ENCODE measurements at regions not wholly inside any gene's neighbourhood (a gene's known extent, or its start where the extent isn't known, plus 50 kb on each side); places are given as distances from the start of the nearest gene placed in this dataset.

DNA sequence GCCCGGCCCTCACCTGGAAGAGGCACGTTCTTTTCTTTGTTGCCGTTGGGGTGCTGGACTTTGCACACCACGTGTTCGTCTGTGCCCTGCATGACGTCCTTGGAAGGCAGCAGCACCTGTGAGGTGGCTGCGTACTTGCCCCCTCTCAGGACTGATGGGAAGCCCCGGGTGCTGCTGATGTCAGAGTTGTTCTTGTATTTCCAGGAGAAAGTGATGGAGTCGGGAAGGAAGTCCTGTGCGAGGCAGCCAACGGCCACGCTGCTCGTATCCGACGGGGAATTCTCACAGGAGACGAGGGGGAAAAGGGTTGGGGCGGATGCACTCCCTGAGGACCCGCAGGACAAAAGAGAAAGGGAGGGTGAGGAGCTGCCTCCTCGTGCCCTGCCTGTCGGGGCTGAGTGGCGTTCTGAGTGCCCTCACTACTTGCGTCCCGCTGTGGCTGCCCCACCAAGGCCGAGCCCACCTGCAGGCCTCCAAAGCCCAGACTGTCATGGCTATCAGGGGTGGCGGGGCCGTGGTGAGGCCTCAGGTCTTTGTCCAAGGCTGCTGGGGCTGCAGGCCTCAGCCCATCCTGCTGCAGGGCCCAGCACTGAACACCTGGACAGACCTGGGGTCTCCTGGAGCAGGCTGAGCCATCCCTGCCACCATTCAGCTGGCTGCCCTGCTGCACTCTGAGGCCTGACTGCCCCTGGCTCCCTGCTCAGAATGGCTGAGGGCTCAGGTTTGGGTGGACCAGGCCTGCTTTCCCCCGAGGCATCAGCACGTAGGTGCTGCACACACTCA is 329.7 kb downstream of the TMEM121 start (continued):
- TF ChIP-seq HOXB5 (CRISPR knock-in tag; IDR thresholded peaks at IDR 0.05) (no peak), NR3C1 (IDR thresholded peaks at IDR 0.05) (no peak), MYC (IDR thresholded peaks at IDR 0.05; ENCODE audit: borderline replicate concordance, low read length) (no peak), RCOR1 (IDR thresholded peaks at IDR 0.05; ENCODE audit: low read depth, low read length) (no peak), TFCP2L1 (CRISPR knock-in tag; IDR thresholded peaks at IDR 0.05) (no peak), CBX8 (IDR thresholded peaks at IDR 0.05) (no peak), SMC3 (IDR thresholded peaks at IDR 0.05) (no peak)

DNA sequence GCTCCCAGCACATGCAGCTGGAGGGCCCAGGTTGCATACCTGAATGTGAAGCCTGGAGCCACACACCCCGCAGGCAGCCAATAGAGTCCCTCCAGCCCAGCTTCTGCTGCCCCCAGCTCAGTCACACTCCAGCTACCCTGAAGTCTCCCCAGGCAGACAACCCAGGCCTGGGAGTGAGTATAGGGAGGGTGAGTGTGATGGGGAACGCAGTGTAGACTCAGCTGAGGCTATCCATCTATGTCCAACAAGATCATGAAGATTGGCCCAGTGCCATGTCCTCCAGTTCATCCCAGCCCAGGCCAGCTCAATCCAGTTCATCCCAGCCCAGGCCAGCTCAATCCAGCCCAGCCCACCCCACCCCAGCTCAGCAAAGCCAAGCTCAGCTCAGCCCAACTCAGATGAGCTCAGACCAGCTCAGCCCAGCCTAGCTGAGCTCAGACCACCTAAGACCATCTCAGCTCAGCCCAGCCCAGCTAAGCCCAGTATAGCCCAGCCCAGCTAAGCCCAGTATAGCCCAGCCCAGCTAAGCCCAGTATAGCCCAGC is 330.4 kb downstream of the TMEM121 start:
- FAIRE-seq: no peak
- CTCF ChIA-PET: no interaction called here

DNA sequence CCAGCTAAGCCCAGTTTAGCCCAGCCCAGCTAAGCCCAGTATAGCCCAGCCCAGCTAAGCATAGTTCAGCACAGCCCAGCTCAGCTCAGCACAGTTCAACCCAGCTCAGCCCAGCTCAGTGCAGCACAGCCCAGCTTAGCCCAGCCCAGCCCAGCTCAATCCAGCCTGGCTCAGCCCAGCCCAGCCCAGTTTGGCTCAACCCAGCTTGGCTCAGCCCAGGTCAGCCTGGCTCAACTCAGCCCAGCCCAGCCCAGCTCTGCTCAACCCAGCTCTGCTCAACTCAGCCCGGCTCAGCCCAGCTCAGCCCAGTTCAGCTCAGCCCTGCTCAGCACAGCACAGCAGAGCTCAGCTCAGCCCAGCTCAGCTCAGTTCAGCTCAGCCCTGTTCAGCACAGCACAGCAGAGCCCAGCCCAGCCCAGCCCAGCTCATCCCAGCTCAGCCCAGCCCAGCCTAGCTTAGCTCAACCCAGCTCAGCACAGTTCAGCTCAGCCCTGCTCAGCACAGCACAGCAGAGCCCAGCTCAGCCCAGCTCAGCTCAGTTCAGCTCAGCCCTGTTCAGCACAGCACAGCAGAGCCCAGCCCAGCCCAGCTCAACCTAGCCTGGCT is 330.9 kb downstream of the TMEM121 start:
- WGBS (ENCODE audit: missing lambda C conversion rate): 0% methylated on average over 1 of the region's 1 CpG
- no peak for TF ChIP-seq EHF (CRISPR knock-in tag; IDR thresholded peaks at IDR 0.05)
- no peak for TF ChIP-seq EHMT2 (IDR thresholded peaks at IDR 0.05; ENCODE audit: low read depth)
- no peak for TF ChIP-seq RFX5 (IDR thresholded peaks at IDR 0.05)
- no peak for TF ChIP-seq RAD21 (conservative IDR thresholded peaks at IDR 0.05 in 1 of 2, IDR thresholded peaks at IDR 0.05 in 1 of 2)
- TF ChIP-seq, protein P1, sequence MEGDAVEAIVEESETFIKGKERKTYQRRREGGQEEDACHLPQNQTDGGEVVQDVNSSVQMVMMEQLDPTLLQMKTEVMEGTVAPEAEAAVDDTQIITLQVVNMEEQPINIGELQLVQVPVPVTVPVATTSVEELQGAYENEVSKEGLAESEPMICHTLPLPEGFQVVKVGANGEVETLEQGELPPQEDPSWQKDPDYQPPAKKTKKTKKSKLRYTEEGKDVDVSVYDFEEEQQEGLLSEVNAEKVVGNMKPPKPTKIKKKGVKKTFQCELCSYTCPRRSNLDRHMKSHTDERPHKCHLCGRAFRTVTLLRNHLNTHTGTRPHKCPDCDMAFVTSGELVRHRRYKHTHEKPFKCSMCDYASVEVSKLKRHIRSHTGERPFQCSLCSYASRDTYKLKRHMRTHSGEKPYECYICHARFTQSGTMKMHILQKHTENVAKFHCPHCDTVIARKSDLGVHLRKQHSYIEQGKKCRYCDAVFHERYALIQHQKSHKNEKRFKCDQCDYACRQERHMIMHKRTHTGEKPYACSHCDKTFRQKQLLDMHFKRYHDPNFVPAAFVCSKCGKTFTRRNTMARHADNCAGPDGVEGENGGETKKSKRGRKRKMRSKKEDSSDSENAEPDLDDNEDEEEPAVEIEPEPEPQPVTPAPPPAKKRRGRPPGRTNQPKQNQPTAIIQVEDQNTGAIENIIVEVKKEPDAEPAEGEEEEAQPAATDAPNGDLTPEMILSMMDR (IDR thresholded peaks at IDR 0.05): no peak
- TF ChIP-seq HOXB13 (CRISPR knock-in tag; IDR thresholded peaks at IDR 0.05; ENCODE audit: low read depth): no peak
- no peak for TF ChIP-seq TFCP2L1 (CRISPR knock-in tag; IDR thresholded peaks at IDR 0.05)
- no peak for TF ChIP-seq FOSL2 (IDR thresholded peaks at IDR 0.05)
- no peak for TF ChIP-seq FOSL2 (CRISPR knock-in tag; IDR thresholded peaks at IDR 0.05)
- no peak for TF ChIP-seq CBX2 (IDR thresholded peaks at IDR 0.05; ENCODE audit: borderline replicate concordance, low read depth)
- no peak for TF ChIP-seq HOXB5 (CRISPR knock-in tag; IDR thresholded peaks at IDR 0.05)
- TF ChIP-seq KDM5A (IDR thresholded peaks at IDR 0.05): no peak
- no peak for TF ChIP-seq HEYL (CRISPR knock-in tag; IDR thresholded peaks at IDR 0.05)
- ATAC-seq: no peak
- H3K9me3 ChIP-seq: no peaks in the 10 kb centered on the region; the same call in 2 of the 3 replicates
- CTCF ChIA-PET: no interaction called here
- no peak overlapping the region for H3K4me3 ChIP-seq
- DNase-seq (ENCODE audit: low read depth in 1 of 2, low spot score in 1 of 2): no peak
- H3K4me1 ChIP-seq: no peaks in the 10 kb centered on the region
- H3K27ac ChIP-seq: no peak overlapping the region
- POLR2A ChIA-PET: no interaction called here
- H3K4me2 ChIP-seq: no peak overlapping the region
- no peak for FAIRE-seq

More for the DNA sequence above, 330.4 kb downstream of the TMEM121 start:
- DNase-seq (ENCODE audit: low read depth in 1 of 2, low spot score in 1 of 2): no peak
- H3K4me3 ChIP-seq: no peak overlapping the region
- no peaks in the 10 kb centered on the region for H3K4me1 ChIP-seq
- TF ChIP-seq, protein P2, sequence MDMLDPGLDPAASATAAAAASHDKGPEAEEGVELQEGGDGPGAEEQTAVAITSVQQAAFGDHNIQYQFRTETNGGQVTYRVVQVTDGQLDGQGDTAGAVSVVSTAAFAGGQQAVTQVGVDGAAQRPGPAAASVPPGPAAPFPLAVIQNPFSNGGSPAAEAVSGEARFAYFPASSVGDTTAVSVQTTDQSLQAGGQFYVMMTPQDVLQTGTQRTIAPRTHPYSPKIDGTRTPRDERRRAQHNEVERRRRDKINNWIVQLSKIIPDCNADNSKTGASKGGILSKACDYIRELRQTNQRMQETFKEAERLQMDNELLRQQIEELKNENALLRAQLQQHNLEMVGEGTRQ (IDR thresholded peaks at IDR 0.05): no peak
- TF ChIP-seq, protein P3, sequence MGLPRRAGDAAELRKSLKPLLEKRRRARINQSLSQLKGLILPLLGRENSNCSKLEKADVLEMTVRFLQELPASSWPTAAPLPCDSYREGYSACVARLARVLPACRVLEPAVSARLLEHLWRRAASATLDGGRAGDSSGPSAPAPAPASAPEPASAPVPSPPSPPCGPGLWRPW (IDR thresholded peaks at IDR 0.05): no peak
- no peak for TF ChIP-seq CEBPB (IDR thresholded peaks at IDR 0.05)
- ATAC-seq: no peak
- H3K9me3 ChIP-seq: no peaks in the 10 kb centered on the region; the same call in 2 of the 3 replicates
- no peak overlapping the region for H3K27ac ChIP-seq
- 20% methylated on average over 1 of the region's 2 CpGs for WGBS (ENCODE audit: missing lambda C conversion rate)
- no peak overlapping the region for H3K4me2 ChIP-seq
- POLR2A ChIA-PET: no interaction called here
